Osteoblast (primary cell): ENCODE measurements at regions not wholly inside any gene's neighbourhood (a gene's known extent, or its start where the extent isn't known, plus 50 kb on each side); places are given as distances from the start of the nearest gene placed in this dataset.

Experiments
- DNase-seq: peaks from one replicate; pipeline ENCODE4 v3.0.0; 2011; ENCODE audit warnings: low spot score, mixed read lengths; ENCODE audit not compliant: insufficient read length; ENCODE audit errors: missing footprints
- H2AFZ ChIP-seq: 2 replicates; pipeline ENCODE4 v1.6.0; 2011; ENCODE audit warnings: mild to moderate bottlenecking, low read length
- H3K27ac ChIP-seq: 2 replicates; pipeline ENCODE4 v1.5.1; 2011; ENCODE audit warnings: mild to moderate bottlenecking, low read depth, low read length, moderate library complexity
- H3K27me3 ChIP-seq: 2 replicates; pipeline ENCODE4 v1.6.0; 2012; ENCODE audit warnings: mild to moderate bottlenecking, control low read depth, inconsistent platforms, low read length, moderate library complexity; ENCODE audit not compliant: insufficient read depth
- H3K36me3 ChIP-seq: 2 replicates; pipeline ENCODE4 v1.5.1; 2011; ENCODE audit warnings: mild to moderate bottlenecking, low read length, control low read depth, moderate library complexity; ENCODE audit not compliant: insufficient read depth
- H3K4me1 ChIP-seq: 2 replicates; pipeline ENCODE4 v1.5.1; 2011; ENCODE audit warnings: mild to moderate bottlenecking, low read length, control low read depth, moderate library complexity; ENCODE audit not compliant: insufficient read depth
- H3K4me2 ChIP-seq: 2 replicates; pipeline ENCODE4 v1.6.0; 2011; ENCODE audit warnings: mild to moderate bottlenecking, low read length; ENCODE audit not compliant: insufficient read depth
- H3K4me3 ChIP-seq: fragments of 200-600 bp; sonication (generic); 3 replicates; pipeline ENCODE4 v1.5.1; 2012; ENCODE audit warnings: mild to moderate bottlenecking, low read length, inconsistent platforms; ENCODE audit not compliant: insufficient read depth
- H3K79me2 ChIP-seq: 2 replicates; pipeline ENCODE4 v1.6.0; 2012; ENCODE audit warnings: mild to moderate bottlenecking, low read length, control low read depth, inconsistent platforms; ENCODE audit not compliant: insufficient read depth
- H3K9me3 ChIP-seq: 2 replicates; pipeline ENCODE4 v1.5.1; 2011; ENCODE audit warnings: low read depth, low read length, control low read depth
- H4K20me1 ChIP-seq: 2 replicates; pipeline ENCODE4 v1.6.0; 2012; ENCODE audit warnings: mild to moderate bottlenecking, low read length, control low read depth; ENCODE audit not compliant: insufficient read depth
- CTCF ChIP-seq: IDR thresholded peaks from 2 replicates; pipeline ENCODE4 v1.5.1; 2011; ENCODE audit warnings: mild to moderate bottlenecking, low read depth, low read length, moderate library complexity; ENCODE audit errors: extremely low read depth

- Histone ChIP-seq H2AFZ (no peak overlapping the region), H3K27ac (no peak overlapping the region), H3K27me3 (no peaks in the 10 kb centered on the region), H3K36me3 (no peaks in the 10 kb centered on the region), H3K4me2 (no peak overlapping the region), H3K4me1 (peaks cover 19% of the 10 kb centered on the region), H3K79me2 (no peaks in the 10 kb centered on the region), H3K4me3 (no peak overlapping the region), H4K20me1 (no peaks in the 10 kb centered on the region), H3K9me3 (no peaks in the 10 kb centered on the region)
- no peak for TF ChIP-seq CTCF
- DNase-seq = no peak
These were observed 103.5 kb downstream of the ASB7 start for GRCh38 chr15:100705841-100706240.

GRCh38 chr15:100707229-100707628 lies 104.8 kb downstream of the ASB7 start:
- H3K4me2 ChIP-seq = no peak overlapping the region
- TF ChIP-seq CTCF = no peak
- DNase-seq = no peak

GRCh38 chr15:100708916-100709315 lies 106.5 kb downstream of the ASB7 start:
- Histone ChIP-seq H3K9me3 (no peaks in the 10 kb centered on the region), H4K20me1 (no peaks in the 10 kb centered on the region), H3K27ac (no peak overlapping the region), H3K36me3 (no peaks in the 10 kb centered on the region), H3K4me1 (peaks cover 19% of the 10 kb centered on the region), H3K79me2 (no peaks in the 10 kb centered on the region), H3K27me3 (no peaks in the 10 kb centered on the region), H3K4me2 (no peak overlapping the region), H2AFZ (no peak overlapping the region), H3K4me3 (no peak overlapping the region)
- TF ChIP-seq CTCF = no peak
- no peak for DNase-seq

More at GRCh38 chr15:100707229-100707628, 104.8 kb downstream of the ASB7 start:
- no peaks in the 10 kb centered on the region for H3K9me3 ChIP-seq
- H4K20me1 ChIP-seq = no peaks in the 10 kb centered on the region
- no peak overlapping the region for H3K4me3 ChIP-seq
- H2AFZ ChIP-seq = no peak overlapping the region
- H3K4me1 ChIP-seq = peaks cover 19% of the 10 kb centered on the region
- no peak overlapping the region for H3K27ac ChIP-seq
- H3K27me3 ChIP-seq = no peaks in the 10 kb centered on the region
- no peaks in the 10 kb centered on the region for H3K36me3 ChIP-seq
- H3K79me2 ChIP-seq = no peaks in the 10 kb centered on the region

GRCh38 chr15:100710222-100710621 lies 107.8 kb downstream of the ASB7 start:
- Histone ChIP-seq H3K4me2 (no peak overlapping the region), H3K27ac (no peak overlapping the region), H3K4me3 (no peak overlapping the region), H3K27me3 (no peaks in the 10 kb centered on the region), H3K4me1 (peaks cover 10% of the 10 kb centered on the region), H3K9me3 (no peaks in the 10 kb centered on the region), H3K79me2 (no peaks in the 10 kb centered on the region), H3K36me3 (no peaks in the 10 kb centered on the region), H4K20me1 (no peaks in the 10 kb centered on the region), H2AFZ (no peak overlapping the region)
- no peak for DNase-seq
- no peak for TF ChIP-seq CTCF
